HG02588 (cell line): ENCODE measurements at regions not wholly inside any gene's neighbourhood (a gene's known extent, or its start where the extent isn't known, plus 50 kb on each side); places are given as distances from the start of the nearest gene placed in this dataset.

Source experiments
- ATAC-seq: cut with Tn5 transposase; IDR thresholded peaks from one replicate; pipeline ENCODE4 v1.9.1; 2021; ENCODE audit warnings: mild to moderate bottlenecking, moderate library complexity; ENCODE audit not compliant: unreplicated experiment

- no peak for ATAC-seq
Measured at GRCh38 chr5:10077791-10078545, 171.7 kb downstream of the ATPSCKMT start.

DNA sequence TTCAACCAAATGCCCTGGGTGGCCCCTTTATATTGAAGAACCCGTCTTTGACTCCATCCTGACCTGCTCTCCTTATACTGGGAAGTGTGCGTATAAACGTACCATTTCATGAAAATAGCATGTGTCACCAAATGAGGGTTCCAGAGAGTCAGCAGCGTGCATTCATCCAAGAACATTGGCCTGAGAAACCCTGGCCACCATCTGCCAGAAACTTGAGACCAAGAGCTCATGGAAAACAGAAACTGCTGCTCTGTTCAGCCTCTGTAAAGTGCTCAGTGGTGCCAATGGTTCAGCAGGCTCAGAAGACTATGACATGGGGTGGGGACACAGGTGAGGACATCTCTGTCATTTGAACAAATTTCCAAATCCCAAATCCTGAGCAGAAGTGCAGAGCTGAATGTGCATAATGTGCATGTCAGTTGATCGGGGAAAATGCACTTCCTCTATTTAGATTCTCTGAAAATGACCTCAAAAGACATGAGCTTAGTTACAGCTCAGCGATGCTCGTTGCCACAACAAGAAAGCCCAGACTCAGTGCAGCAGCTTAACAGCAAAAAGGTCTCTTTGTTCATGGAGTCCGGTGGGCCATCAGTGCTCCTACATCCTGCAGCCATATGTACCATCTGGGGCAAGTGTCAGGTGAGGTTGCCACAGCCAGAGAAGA lies 176.1 kb downstream of the ATPSCKMT start:
- no peak for ATAC-seq

- no peak for ATAC-seq
Measured at GRCh38 chr5:10069637-10070313, 179.9 kb downstream of the ATPSCKMT start.

DNA sequence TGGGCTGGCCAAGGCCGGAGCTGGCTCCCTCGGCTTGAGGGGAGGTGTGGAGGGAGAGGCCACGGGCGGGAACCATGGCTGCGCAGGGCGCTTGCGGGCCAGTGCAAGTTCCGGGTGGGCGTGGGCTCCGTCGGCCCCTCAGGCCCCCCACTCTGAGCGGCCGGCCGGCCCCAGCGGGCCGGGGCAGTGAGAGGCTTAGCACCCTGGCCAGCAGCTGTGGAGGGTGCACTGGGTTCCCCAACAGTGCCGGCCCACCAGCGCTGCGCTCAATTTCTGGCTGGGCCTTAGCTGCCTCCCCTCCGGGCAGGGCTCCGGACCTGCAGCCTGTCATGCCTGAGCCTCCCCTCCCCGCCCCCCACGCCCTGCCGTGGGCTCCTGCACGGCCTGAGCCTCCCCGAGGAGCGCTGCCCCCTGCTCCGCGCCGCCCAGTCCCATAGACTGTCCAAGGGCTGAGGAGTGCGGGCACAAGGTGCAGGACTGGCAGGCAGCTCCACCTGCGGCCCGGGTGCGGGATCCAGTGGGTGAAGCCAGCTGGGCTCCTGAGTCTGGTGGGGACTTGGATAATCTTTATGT lies 184.2 kb downstream of the ATPSCKMT start:
- ATAC-seq: no peak

DNA sequence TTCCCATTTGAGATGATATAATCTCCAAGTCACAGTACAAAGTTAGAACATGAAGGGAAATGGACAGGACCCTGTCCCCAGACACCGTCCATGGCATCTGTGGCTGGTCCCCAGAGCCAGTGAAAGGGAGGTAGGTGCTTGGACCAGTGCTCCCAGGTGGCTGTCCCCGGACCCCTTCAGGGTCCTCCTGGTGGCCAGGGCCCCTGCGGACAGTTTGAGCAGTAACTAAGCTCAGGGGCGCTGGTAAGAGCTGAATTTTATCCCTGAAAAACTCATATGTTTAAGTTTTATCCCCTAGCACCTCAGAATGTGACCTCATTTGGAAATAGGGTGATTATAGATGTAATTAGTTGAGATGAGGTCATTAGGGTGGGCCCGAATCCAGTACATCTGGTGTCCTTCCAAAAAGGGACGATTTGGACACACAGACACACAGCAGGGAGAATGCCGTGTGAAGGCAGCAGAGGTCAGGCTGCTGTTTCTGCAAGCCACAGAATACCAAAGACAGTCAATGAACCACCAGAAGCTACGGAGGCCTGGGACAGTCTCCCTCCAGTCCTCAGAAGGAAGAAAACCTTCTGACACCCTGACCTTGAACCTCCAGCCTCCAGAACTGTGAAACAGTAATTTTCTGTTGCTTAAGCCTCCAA lies 185.0 kb downstream of the ATPSCKMT start:
- no peak for ATAC-seq

GRCh38 chr5:10063997-10064396 lies 185.7 kb downstream of the ATPSCKMT start:
- ATAC-seq: no peak

DNA sequence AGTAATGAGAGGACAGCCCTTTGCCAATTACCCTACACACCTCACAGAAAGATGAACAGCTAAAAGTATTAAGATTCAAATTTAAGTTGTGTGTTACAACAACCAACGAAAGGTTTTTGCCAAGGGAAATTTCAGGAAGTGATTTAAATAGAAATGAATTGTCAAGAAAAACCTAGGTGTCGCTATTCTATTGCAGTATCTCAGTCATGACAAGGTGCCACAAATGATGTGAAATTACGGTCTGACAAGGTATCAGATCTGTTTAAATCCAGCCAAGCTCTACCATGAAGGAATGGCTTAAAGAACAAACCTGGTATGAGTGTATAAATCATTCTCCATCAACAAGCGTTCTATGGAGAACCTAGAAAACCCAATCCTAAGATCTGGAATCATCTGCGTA lies 189.7 kb downstream of the ATPSCKMT start:
- ATAC-seq: no peak

DNA sequence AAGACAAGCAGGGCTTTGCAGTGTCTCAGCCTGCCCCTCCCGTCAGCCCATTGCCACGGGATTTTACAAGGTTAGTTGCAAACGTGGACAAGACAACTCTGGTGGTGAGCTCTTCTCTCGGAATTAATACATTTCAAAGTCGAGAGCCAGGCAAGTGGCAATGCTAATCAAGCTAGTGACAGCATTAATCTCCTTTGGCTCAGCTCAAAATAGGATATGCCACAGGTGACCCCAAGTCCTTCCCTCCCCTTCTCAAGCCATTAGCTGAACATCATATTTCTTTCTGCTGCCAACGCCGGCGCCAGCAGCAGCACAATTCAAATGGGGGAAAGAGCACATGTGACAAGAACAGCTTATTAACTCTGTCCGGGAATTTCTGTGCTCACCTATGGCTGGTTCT lies 190.1 kb downstream of the ATPSCKMT start:
- ATAC-seq: no peak

- no peak for ATAC-seq
Measured at GRCh38 chr5:10057356-10057755, 192.3 kb downstream of the ATPSCKMT start.

GRCh38 chr5:10056228-10056760 lies 193.4 kb downstream of the ATPSCKMT start:
- no peak for ATAC-seq

GRCh38 chr5:10049858-10050455 lies 199.7 kb downstream of the ATPSCKMT start:
- ATAC-seq: no peak

GRCh38 chr5:10046676-10047075 lies 203.0 kb downstream of the ATPSCKMT start:
- no peak for ATAC-seq

DNA sequence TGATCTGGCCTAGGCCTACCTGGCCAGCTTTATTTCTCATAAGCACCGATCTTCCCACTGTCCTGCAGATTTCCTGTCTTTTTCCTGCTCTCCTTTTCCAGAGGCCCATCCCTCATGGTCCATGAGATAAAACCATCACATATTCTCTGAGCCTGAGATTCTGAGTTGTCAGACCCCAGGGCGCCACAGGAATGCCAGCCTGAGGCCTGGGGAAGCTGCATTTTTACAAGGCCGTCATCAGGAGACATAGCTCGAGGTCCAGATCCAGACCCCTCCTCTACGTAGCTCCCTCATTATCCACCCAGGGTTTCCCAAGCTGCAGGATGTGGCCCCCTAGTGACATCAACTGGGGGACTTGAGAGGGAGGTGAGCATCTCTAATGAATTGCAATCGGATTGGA lies 204.3 kb downstream of the ATPSCKMT start:
- ATAC-seq: no peak

GRCh38 chr5:10036136-10036815 lies 213.4 kb downstream of the ATPSCKMT start:
- no peak for ATAC-seq

DNA sequence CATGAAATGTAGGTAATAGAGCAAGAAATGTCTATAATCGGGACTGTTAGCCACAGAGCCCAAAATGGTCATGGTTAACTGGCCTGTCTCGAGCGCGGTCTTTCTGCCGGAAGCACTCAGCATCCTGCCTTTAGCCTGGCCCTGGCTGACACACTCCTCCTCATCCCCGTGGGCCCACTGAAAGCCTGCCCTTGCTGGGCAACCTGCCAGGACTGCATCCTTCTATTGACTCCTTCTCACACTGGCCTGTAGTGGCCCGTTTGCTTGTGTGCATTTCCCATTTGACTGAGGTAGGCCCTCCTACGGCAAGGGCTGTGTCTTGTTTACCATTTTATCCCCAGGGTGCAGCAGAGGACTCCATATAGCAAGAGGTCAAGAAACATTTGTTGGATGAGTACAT lies 215.7 kb downstream of the ATPSCKMT start:
- ATAC-seq: no peak

- no peak for ATAC-seq
Measured at GRCh38 chr5:10031817-10032216, 217.9 kb downstream of the ATPSCKMT start.

DNA sequence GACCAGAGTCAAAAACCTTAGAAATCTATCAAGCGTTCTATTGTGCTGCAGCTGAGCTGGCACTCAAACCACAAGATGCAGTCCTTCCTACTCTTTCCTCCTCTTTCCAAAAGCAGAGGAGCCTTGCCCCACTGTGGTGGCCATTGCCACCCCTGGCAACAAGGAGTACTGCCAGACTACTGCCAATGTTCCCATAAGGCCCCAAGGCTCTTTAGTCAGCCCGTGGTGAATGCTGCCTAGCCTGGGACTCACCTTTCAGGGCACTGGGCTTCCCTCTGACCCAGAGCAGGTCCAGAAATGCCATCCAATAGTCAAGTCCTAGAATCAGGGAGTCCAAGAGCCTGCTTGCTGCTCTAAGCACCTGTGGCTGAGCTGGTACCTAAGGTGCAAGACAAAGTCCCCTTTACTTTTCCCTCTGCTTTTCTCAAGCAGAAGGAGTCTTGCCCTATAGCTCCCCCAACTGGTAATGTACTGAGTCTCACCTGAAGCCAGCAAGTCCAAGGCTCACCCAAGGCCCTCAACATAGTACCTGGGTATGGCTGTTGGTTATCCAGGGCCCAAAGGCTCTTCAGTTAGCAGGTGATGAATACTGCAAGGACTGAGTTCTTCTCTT lies 219.4 kb downstream of the ATPSCKMT start:
- ATAC-seq: no peak

- ATAC-seq: no peak
Measured at GRCh38 chr5:10023494-10023893, 226.2 kb downstream of the ATPSCKMT start.

GRCh38 chr5:10021248-10021647 lies 228.4 kb downstream of the ATPSCKMT start:
- no peak for ATAC-seq

- no peak for ATAC-seq
Measured at GRCh38 chr5:10019236-10019635, 230.5 kb downstream of the ATPSCKMT start.
